RWPE2 (cell line): ENCODE measurements at regions not wholly inside any gene's neighbourhood (a gene's known extent, or its start where the extent isn't known, plus 50 kb on each side); places are given as distances from the start of the nearest gene placed in this dataset.

Source experiments
- ATAC-seq: fragments of 200-7000 bp; cut with Tn5 transposase; 3 replicates; pipeline ENCODE4 v1.9.1; 2021; ENCODE audit warnings: low read depth
- DNase-seq: peaks from one replicate; pipeline ENCODE4 v3.0.0-alpha.2; 2020; ENCODE audit warnings: low spot score
- H3K27ac ChIP-seq: fragments of 450-650 bp; 2 replicates; pipeline ENCODE4 v1.5.1; 2017; ENCODE audit warnings: mild to moderate bottlenecking; ENCODE audit not compliant: poor library complexity, severe bottlenecking
- H3K27me3 ChIP-seq: fragments of 250-450 bp; sonication (Bioruptor Pico); 2 replicates; pipeline ENCODE4 v1.5.1; 2021; ENCODE audit warnings: mild to moderate bottlenecking, moderate library complexity; ENCODE audit not compliant: insufficient read depth, poor library complexity, severe bottlenecking
- H3K36me3 ChIP-seq: fragments of 250-450 bp; sonication (Bioruptor Pico); 2 replicates; pipeline ENCODE4 v1.5.1; 2020; ENCODE audit warnings: low read depth, mild to moderate bottlenecking, moderate library complexity
- H3K4me1 ChIP-seq: fragments of 250-450 bp; sonication (Bioruptor Pico); 2 replicates; pipeline ENCODE4 v1.5.1; 2021; ENCODE audit warnings: mild to moderate bottlenecking, moderate library complexity; ENCODE audit not compliant: insufficient read depth, poor library complexity, severe bottlenecking
- H3K4me3 ChIP-seq: fragments of 250-450 bp; sonication (Bioruptor Pico); 2 replicates; pipeline ENCODE4 v1.5.1; 2021; ENCODE audit warnings: mild to moderate bottlenecking, moderate library complexity; ENCODE audit not compliant: severe bottlenecking
- H3K9me3 ChIP-seq: fragments of 250-450 bp; sonication (Bioruptor Pico); 2 replicates; pipeline ENCODE4 v1.5.1; 2021; ENCODE audit warnings: mild to moderate bottlenecking, moderate library complexity; ENCODE audit not compliant: severe bottlenecking
- TF ChIP-seq, protein P1 (sequence below): fragments of 450-650 bp; IDR thresholded peaks from one replicate; pipeline ENCODE4 v1.5.1; 2017; ENCODE audit warnings: mild to moderate bottlenecking, moderate library complexity; ENCODE audit not compliant: poor library complexity, severe bottlenecking

DNA sequence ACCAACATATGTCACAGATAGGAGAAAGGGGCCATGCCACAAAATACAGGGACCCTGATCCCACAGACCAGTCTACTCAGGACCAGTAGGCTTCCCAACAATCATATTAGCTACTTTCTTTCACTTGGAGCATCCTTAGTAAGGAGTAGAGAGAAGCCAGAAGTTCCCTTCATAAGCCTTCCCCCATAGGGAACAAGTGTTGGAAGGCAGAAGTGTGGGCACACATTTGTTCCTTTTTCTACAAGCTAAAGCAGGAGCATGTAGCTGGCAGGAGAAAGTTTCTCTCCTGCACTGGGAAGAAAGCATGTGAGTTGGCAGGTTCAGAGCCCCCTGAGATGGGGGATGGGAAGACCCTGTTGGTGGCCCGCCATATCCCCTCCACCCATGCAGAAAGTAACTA, 165.4 kb downstream of the KCTD12 start:
- Histone ChIP-seq H3K36me3 (no peaks in the 10 kb centered on the region), H3K27me3 (no peaks in the 10 kb centered on the region), H3K27ac (no peak overlapping the region), H3K9me3 (no peaks in the 10 kb centered on the region), H3K4me1 (peaks cover 5% of the 10 kb centered on the region), H3K4me3 (no peak overlapping the region)
- no peak for ATAC-seq
- TF ChIP-seq, protein P1, sequence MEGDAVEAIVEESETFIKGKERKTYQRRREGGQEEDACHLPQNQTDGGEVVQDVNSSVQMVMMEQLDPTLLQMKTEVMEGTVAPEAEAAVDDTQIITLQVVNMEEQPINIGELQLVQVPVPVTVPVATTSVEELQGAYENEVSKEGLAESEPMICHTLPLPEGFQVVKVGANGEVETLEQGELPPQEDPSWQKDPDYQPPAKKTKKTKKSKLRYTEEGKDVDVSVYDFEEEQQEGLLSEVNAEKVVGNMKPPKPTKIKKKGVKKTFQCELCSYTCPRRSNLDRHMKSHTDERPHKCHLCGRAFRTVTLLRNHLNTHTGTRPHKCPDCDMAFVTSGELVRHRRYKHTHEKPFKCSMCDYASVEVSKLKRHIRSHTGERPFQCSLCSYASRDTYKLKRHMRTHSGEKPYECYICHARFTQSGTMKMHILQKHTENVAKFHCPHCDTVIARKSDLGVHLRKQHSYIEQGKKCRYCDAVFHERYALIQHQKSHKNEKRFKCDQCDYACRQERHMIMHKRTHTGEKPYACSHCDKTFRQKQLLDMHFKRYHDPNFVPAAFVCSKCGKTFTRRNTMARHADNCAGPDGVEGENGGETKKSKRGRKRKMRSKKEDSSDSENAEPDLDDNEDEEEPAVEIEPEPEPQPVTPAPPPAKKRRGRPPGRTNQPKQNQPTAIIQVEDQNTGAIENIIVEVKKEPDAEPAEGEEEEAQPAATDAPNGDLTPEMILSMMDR = no peak
- no peak for DNase-seq

DNA sequence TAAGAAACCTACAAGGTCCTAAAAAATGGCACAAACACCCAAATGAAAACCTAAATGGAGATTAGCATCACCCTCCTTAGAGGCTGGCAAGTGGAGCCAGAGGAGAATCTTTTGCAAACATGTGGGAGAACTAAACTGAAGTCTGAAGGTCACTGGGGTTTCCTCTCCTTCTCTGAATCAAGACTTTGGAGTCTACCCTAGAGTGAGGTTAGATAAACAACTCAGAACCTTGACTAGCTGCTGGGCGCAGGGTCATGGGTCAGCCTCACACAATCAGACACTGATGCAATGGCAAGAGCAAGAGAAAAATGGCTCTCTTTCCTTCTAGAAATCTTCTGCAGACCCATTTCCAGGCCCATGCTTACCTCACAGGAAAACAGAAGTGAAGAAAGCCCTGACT, 165.8 kb downstream of the KCTD12 start:
- Histone ChIP-seq H3K4me1 (peaks cover 5% of the 10 kb centered on the region), H3K27ac (no peak overlapping the region), H3K9me3 (no peaks in the 10 kb centered on the region), H3K27me3 (no peaks in the 10 kb centered on the region), H3K36me3 (no peaks in the 10 kb centered on the region), H3K4me3 (no peak overlapping the region)
- ATAC-seq (no peak), DNase-seq (no peak)
- TF ChIP-seq, protein P1 = no peak

DNA sequence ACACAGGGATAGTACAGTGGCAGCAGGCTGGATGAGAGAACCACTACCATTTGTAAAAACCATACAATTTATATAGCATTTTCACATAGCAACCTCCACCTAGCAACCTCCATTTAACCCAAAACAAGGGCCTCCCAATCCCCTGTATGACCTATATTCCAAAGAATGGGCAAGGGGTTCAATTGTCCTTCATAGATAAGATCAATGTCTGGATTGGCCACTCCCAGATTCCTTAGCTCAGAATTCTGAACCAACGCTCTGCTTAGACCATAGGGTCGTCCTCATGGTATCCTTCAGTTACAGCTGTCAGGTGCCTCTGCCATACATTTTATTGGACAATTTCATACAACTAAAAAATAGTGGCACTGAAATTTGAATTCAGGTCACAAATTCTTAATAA, 166.2 kb downstream of the KCTD12 start:
- no peak overlapping the region for H3K4me3 ChIP-seq
- TF ChIP-seq, protein P1 = no peak
- ATAC-seq (no peak), DNase-seq (no peak)
- no peaks in the 10 kb centered on the region for H3K36me3 ChIP-seq
- peaks cover 5% of the 10 kb centered on the region for H3K4me1 ChIP-seq
- H3K27ac ChIP-seq = no peak overlapping the region
- no peaks in the 10 kb centered on the region for H3K9me3 ChIP-seq
- no peaks in the 10 kb centered on the region for H3K27me3 ChIP-seq

DNA sequence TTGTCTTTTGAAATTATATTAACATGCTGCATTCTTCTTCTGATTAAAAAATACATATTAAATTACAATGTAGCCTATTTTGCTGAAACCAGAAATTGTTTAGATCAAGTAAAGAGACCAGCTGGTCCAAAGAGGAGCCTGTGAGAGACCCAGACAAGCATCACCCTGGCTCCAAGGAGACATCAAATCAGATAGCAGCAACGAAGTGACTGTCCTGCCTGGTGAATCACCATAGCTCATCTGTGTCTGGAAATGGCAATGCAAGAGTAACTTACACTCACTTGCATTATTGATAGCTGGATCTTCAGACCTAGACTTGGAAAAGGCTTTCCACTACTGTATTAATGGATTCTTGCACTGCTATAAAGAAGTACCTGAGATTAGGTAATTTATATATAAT, 169.1 kb downstream of the KCTD12 start:
- no peaks in the 10 kb centered on the region for H3K9me3 ChIP-seq
- H3K27me3 ChIP-seq = no peaks in the 10 kb centered on the region
- TF ChIP-seq, protein P1 = no peak
- H3K4me1 ChIP-seq = peaks cover 2% of the 10 kb centered on the region
- ATAC-seq (no peak), DNase-seq (no peak)
- no peak overlapping the region for H3K27ac ChIP-seq
- no peak overlapping the region for H3K4me3 ChIP-seq
- no peaks in the 10 kb centered on the region for H3K36me3 ChIP-seq

DNA sequence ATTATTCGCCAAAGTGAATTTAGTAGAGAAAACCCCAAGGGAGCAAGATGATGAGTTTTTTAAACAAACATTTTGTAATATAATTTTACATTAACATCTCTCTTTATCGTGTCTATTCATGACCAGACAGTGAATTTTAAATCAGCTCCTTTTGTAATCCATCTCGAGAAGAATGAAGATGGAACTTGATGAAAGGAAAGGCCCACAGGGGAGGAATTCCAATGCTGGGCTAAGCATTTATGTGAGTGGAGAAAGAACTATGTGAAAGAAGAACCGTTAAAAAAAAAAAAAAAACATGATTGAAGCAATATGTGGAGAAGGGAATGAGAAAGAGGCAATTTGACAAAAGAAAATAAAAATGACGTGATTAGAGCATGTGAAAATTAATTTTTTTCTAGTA, 170.6 kb downstream of the KCTD12 start:
- no peak for DNase-seq
- TF ChIP-seq, protein P1 = no peak
- H3K27ac ChIP-seq = no peak overlapping the region
- no peak for ATAC-seq
- no peaks in the 10 kb centered on the region for H3K36me3 ChIP-seq
- no peak overlapping the region for H3K4me3 ChIP-seq
- peaks cover 14% of the 10 kb centered on the region for H3K4me1 ChIP-seq
- no peaks in the 10 kb centered on the region for H3K27me3 ChIP-seq
- H3K9me3 ChIP-seq = no peaks in the 10 kb centered on the region
